A549 (cell line): ENCODE measurements at regions not wholly inside any gene's neighbourhood (a gene's known extent, or its start where the extent isn't known, plus 50 kb on each side); places are given as distances from the start of the nearest gene placed in this dataset.

Experiments
- CHD4 ChIP-seq: fragments of 200-600 bp; sonication (generic); IDR thresholded peaks from 2 replicates; pipeline ENCODE4 v1.6.1; 2016; ENCODE audit warnings: antibody characterized with exemption, mild to moderate bottlenecking, borderline replicate concordance
- CTCF ChIP-seq: fragments of >200 bp; sonication (Bioruptor Twin); formaldehyde crosslinking; IDR thresholded peaks from 3 replicates; pipeline ENCODE4 v1.5.1; 2016
- ESRRA ChIP-seq: fragments of 150-350 bp; IDR thresholded peaks from 2 replicates; pipeline ENCODE4 v1.6.1; 2014; ENCODE audit warnings: mild to moderate bottlenecking, low read length, borderline replicate concordance
- FOSL2 ChIP-seq, 2 experiments: fragments of 450-650 bp in 1 of 2; fragments of >200 bp in 1 of 2; sonication (Bioruptor Twin) in 1 of 2; formaldehyde crosslinking; IDR thresholded peaks; 2 replicates each; pipeline versions ENCODE4 v1.5.0 to v1.6.1; 2016 to 2020; ENCODE audit warnings: mild to moderate bottlenecking in 1 of 2, moderate library complexity in 1 of 2
- KDM1A ChIP-seq: fragments of 200-600 bp; sonication (generic); IDR thresholded peaks from 2 replicates; pipeline ENCODE4 v1.6.1; 2016; ENCODE audit warnings: low read depth, mild to moderate bottlenecking
- MYC ChIP-seq: IDR thresholded peaks from 2 replicates; pipeline ENCODE4 v1.6.1; 2012; ENCODE audit warnings: mild to moderate bottlenecking, inconsistent platforms, low read length, improper control_type of control experiment, borderline replicate concordance
- POLR2A ChIP-seq: IDR thresholded peaks from 2 replicates; pipeline ENCODE4 v1.6.1; 2012; ENCODE audit warnings: mild to moderate bottlenecking, low read length
- POLR2AphosphoS2 ChIP-seq: conservative IDR thresholded peaks from 2 replicates; pipeline ENCODE4 v1.6.1; 2012; ENCODE audit warnings: low read length, improper control_type of control experiment, inconsistent platforms
- RAD21 ChIP-seq, 2 experiments: fragments of >200 bp in 1 of 2; sonication (Bioruptor Twin) in 1 of 2; formaldehyde crosslinking in 1 of 2; IDR thresholded peaks in 1 of 2; conservative IDR thresholded peaks in 1 of 2; 2 replicates in 1 of 2; 3 replicates in 1 of 2; pipeline ENCODE4 v1.6.1; 2012 to 2018; ENCODE audit warnings: inconsistent platforms in 1 of 2
- RFX5 ChIP-seq: fragments of 450-650 bp; IDR thresholded peaks from 2 replicates; pipeline ENCODE4 v1.7.1; 2014; ENCODE audit warnings: antibody characterized with exemption, mild to moderate bottlenecking, moderate library complexity
- RNF2 ChIP-seq: fragments of 200-600 bp; sonication (generic); IDR thresholded peaks from 2 replicates; pipeline ENCODE4 v1.6.1; 2016; ENCODE audit warnings: low read depth, mild to moderate bottlenecking, antibody characterized with exemption, moderate library complexity, borderline replicate concordance
- USF2 ChIP-seq: fragments of 450-650 bp; IDR thresholded peaks from 2 replicates; pipeline ENCODE4 v1.6.1; 2014; ENCODE audit warnings: antibody characterized with exemption
- ZNF302 ChIP-seq: fragments of 250-450 bp; sonication (Bioruptor Pico); IDR thresholded peaks from 2 replicates; pipeline ENCODE4 v1.9.0; 2021; ENCODE audit warnings: inconsistent platforms, mild to moderate bottlenecking, moderate library complexity

GRCh38 chr13:73204952-73205351 lies 146.1 kb downstream of the KLF5 start:
- no peak for TF ChIP-seq USF2
- TF ChIP-seq FOSL2 (IDR thresholded peaks at IDR 0.05): no peak
- no peak for TF ChIP-seq FOSL2 (CRISPR knock-in tag; IDR thresholded peaks at IDR 0.05)
- no peak for TF ChIP-seq ZNF302 (CRISPR knock-in tag)
- no peak for TF ChIP-seq ESRRA
- TF ChIP-seq CTCF: no peak
- TF ChIP-seq RNF2: no peak
- no peak for TF ChIP-seq POLR2A
- no peak for TF ChIP-seq RFX5
- TF ChIP-seq KDM1A: no peak
- no peak for TF ChIP-seq MYC
- TF ChIP-seq RAD21 (conservative IDR thresholded peaks at IDR 0.05 in 1 of 2, IDR thresholded peaks at IDR 0.05 in 1 of 2): no peak
- TF ChIP-seq CHD4: no peak
- no peak for TF ChIP-seq POLR2AphosphoS2
